ENCODE measurements at regions not wholly inside any gene's neighbourhood (a gene's known extent, or its start where the extent isn't known, plus 50 kb on each side); places are given as distances from the start of the nearest gene placed in this dataset.

DNA sequence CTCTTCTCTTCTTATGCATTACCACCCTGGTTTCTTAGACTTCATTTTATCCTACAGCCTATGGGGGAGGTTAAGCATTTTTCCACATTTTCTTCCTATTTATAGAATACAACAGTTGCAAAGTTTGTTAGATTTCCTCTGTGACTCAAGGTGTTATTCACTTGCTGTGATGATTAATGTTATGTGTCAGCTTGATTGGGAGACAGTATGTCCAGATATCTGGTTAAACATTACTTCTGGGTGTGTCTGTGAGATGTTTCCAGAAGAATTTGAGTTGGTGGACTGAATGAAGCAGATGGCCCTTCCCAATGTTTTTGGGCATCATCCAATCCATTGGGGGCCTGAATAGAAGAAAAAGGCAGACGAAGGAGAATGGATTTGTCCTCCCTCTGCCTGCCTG, 131.3 kb downstream of the C6orf118 start:
- DNase-seq (ENCODE audit: low spot score) (no peak), ATAC-seq (ENCODE audit: low FRiP score) (no peak)
- TF ChIP-seq, protein P1, sequence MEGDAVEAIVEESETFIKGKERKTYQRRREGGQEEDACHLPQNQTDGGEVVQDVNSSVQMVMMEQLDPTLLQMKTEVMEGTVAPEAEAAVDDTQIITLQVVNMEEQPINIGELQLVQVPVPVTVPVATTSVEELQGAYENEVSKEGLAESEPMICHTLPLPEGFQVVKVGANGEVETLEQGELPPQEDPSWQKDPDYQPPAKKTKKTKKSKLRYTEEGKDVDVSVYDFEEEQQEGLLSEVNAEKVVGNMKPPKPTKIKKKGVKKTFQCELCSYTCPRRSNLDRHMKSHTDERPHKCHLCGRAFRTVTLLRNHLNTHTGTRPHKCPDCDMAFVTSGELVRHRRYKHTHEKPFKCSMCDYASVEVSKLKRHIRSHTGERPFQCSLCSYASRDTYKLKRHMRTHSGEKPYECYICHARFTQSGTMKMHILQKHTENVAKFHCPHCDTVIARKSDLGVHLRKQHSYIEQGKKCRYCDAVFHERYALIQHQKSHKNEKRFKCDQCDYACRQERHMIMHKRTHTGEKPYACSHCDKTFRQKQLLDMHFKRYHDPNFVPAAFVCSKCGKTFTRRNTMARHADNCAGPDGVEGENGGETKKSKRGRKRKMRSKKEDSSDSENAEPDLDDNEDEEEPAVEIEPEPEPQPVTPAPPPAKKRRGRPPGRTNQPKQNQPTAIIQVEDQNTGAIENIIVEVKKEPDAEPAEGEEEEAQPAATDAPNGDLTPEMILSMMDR (IDR thresholded peaks at IDR 0.05): no peak

GRCh38 chr6:165173484-165173883, 135.9 kb downstream of the C6orf118 start:
- ATAC-seq (ENCODE audit: low FRiP score) (no peak), DNase-seq (ENCODE audit: low spot score) (no peak)
- TF ChIP-seq, protein P1 (IDR thresholded peaks at IDR 0.05): no peak

DNA sequence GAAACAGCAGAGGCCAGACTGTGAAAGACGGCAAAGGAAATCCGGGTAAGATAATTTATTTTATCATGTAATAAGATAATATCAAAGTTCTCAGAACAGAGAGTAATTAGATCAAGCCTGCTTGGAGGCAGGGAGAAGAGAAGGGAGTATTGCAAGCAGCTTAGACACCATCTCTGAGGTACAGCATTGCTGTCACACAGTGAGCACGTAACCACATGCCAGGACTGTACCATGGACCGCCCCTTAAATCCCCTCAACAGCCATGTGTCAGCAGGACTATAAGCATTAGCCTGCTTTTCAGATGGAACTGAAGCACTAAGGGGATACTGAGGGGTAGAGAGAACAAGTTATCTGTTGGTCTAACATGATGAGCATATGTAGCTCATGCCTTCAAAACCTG, 141.5 kb downstream of the C6orf118 start:
- TF ChIP-seq, protein P1 (IDR thresholded peaks at IDR 0.05): no peak
- ATAC-seq (ENCODE audit: low FRiP score): no peak
- no peak for DNase-seq (ENCODE audit: low spot score)

GRCh38 chr6:165167311-165167710, 142.1 kb downstream of the C6orf118 start:
- TF ChIP-seq, protein P1 (IDR thresholded peaks at IDR 0.05): no peak
- no peak for ATAC-seq (ENCODE audit: low FRiP score)
- no peak for DNase-seq (ENCODE audit: low spot score)

DNA sequence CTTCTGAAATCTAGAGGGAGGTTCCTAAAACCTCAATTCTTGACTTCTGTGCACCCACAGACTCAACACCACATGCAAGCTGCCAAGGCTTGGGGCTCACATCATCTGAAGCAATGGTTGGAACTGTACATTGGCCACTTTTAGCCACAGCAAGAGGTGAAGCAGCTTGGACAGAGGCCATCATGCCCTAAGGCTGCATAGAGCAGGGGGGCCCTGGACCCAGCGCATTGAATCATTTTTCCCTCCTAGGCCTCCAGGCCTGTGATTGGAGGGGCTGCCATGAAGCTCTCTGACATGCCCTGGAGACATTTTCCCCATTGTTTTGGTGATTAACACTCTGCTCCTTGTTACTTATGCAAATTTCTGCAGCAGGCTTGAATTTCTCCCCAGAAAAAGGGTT, 145.9 kb downstream of the C6orf118 start:
- DNase-seq (ENCODE audit: low spot score) (no peak), ATAC-seq (ENCODE audit: low FRiP score) (no peak)
- TF ChIP-seq, protein P1 (IDR thresholded peaks at IDR 0.05): no peak

DNA sequence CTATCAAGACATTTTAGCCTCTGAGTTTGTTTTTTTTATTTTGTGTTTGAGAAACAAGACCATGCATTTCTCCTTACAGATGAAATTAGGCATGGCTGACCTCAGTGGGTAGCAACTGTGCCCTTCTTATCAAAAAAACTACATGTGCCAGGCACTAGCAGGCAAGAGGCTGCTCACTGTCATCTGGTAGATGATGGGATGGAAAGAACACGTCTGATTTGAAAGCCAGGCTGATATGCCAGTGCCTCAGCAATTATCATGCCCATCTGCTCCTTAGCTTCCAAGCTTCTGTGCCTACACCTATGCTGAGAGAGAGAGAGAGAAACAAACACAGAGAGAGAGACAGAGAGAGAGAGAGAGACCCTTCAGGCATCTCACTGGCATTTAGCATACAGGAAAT, 149.9 kb downstream of the C6orf118 start:
- ATAC-seq (ENCODE audit: low FRiP score) (no peak), DNase-seq (ENCODE audit: low spot score) (no peak)
- TF ChIP-seq, protein P1 (IDR thresholded peaks at IDR 0.05): no peak

- TF ChIP-seq, protein P1 (IDR thresholded peaks at IDR 0.05): no peak
- ATAC-seq (ENCODE audit: low FRiP score) (no peak), DNase-seq (ENCODE audit: low spot score) (no peak)
Observed at GRCh38 chr6:165146456-165146855, 162.9 kb downstream of the C6orf118 start.
